MM.1S (cell line): ENCODE measurements at regions not wholly inside any gene's neighbourhood (a gene's known extent, or its start where the extent isn't known, plus 50 kb on each side); places are given as distances from the start of the nearest gene placed in this dataset.

Source experiments
- DNase-seq: peaks from one replicate; pipeline ENCODE4 v3.0.0-alpha.2; 2015
- H2AFZ ChIP-seq: fragments of 300-600 bp; sonication (generic); 2 replicates; pipeline ENCODE4 v1.6.0; 2016; ENCODE audit warnings: antibody characterized with exemption, low read length
- H3F3A ChIP-seq: fragments of 300-600 bp; sonication (generic); 2 replicates; pipeline ENCODE4 v1.6.1; 2016; ENCODE audit warnings: mild to moderate bottlenecking, antibody characterized with exemption, low read length, moderate library complexity, mixed read lengths; ENCODE audit not compliant: insufficient read depth
- H3K27ac ChIP-seq: fragments of 300-600 bp; sonication (generic); 2 replicates; pipeline ENCODE4 v1.5.1; 2016; ENCODE audit warnings: mild to moderate bottlenecking, low read length
- H3K27me3 ChIP-seq: fragments of 300-600 bp; sonication (generic); replicated peaks from 2 replicates; pipeline ENCODE4 v1.6.0; 2016; ENCODE audit warnings: low read length; ENCODE audit not compliant: insufficient read depth
- H3K36me3 ChIP-seq: fragments of 300-600 bp; sonication (generic); replicated peaks from 2 replicates; pipeline ENCODE4 v1.6.1; 2016; ENCODE audit warnings: mild to moderate bottlenecking, low read length, mixed read lengths; ENCODE audit not compliant: insufficient read depth
- H3K4me1 ChIP-seq: fragments of 300-600 bp; sonication (generic); 2 replicates; pipeline ENCODE4 v1.6.1; 2016; ENCODE audit warnings: low read length, mixed read lengths
- H3K4me2 ChIP-seq: fragments of 300-600 bp; sonication (generic); 2 replicates; pipeline ENCODE4 v1.6.0; 2016; ENCODE audit warnings: low read depth, low read length
- H3K4me3 ChIP-seq: fragments of 300-600 bp; sonication (generic); 2 replicates; pipeline ENCODE4 v1.5.1; 2016; ENCODE audit warnings: low read length, mixed read lengths
- H3K79me2 ChIP-seq: fragments of 300-600 bp; sonication (generic); 2 replicates; pipeline ENCODE4 v1.6.1; 2016; ENCODE audit warnings: mixed run types, low read length, mixed read lengths
- H3K9ac ChIP-seq: fragments of 300-600 bp; sonication (generic); 2 replicates; pipeline ENCODE4 v1.6.1; 2016; ENCODE audit warnings: low read length, mixed read lengths
- H3K9me2 ChIP-seq: fragments of 300-600 bp; sonication (generic); replicated peaks from 2 replicates; pipeline ENCODE4 v1.6.1; 2016; ENCODE audit warnings: mild to moderate bottlenecking, low read length, mixed read lengths; ENCODE audit not compliant: insufficient read depth
- H3K9me3 ChIP-seq: fragments of 300-600 bp; sonication (generic); replicated peaks from 2 replicates; pipeline ENCODE4 v1.6.1; 2016; ENCODE audit warnings: mild to moderate bottlenecking, low read length, mixed read lengths; ENCODE audit not compliant: insufficient read depth
- H4K20me1 ChIP-seq: fragments of 300-600 bp; sonication (generic); 2 replicates; pipeline ENCODE4 v1.6.1; 2016; ENCODE audit warnings: mild to moderate bottlenecking, low read length, moderate library complexity, mixed read lengths; ENCODE audit not compliant: insufficient read depth
- EZH2 ChIP-seq: fragments of 300-600 bp; sonication (generic); optimal IDR thresholded peaks from 2 replicates; pipeline ENCODE3; 2017; ENCODE audit warnings: low read depth, mild to moderate bottlenecking, antibody characterized with exemption, low read length, mixed read lengths
- EZH2phosphoT487 ChIP-seq: fragments of 300-600 bp; sonication (generic); IDR thresholded peaks from 2 replicates; pipeline ENCODE4 v1.6.1; 2018; ENCODE audit warnings: antibody characterized with exemption, low read length
- TF ChIP-seq, protein P1 (sequence below): fragments of 300-600 bp; sonication (generic); IDR thresholded peaks from 2 replicates; pipeline ENCODE4 v1.5.1; 2016; ENCODE audit warnings: antibody characterized with exemption, low read length, mixed read lengths

DNA sequence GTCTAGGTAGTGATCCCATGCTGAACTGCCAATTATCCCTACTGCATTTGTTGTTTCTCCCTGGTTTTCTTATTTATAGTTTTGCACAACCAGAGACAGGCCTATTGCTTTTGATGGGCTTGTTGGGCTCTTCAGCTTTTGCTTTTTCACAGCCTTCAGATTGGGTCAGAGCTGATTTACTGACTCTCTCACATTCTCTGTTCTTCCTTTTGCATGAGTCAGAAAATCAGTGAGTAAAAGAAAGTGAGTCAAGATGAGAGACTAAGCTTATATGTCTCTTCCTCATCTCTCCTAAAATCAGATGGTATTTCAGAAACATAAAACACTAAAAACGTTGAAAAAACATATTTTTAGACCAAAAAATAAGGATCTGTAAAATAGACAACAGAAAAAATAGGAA is 1135.4 kb downstream of the XPNPEP1 start:
- no peaks in the 10 kb centered on the region for H3K9me2 ChIP-seq
- no peaks in the 10 kb centered on the region for H3K36me3 ChIP-seq
- no peak for TF ChIP-seq EZH2
- TF ChIP-seq, protein P1, sequence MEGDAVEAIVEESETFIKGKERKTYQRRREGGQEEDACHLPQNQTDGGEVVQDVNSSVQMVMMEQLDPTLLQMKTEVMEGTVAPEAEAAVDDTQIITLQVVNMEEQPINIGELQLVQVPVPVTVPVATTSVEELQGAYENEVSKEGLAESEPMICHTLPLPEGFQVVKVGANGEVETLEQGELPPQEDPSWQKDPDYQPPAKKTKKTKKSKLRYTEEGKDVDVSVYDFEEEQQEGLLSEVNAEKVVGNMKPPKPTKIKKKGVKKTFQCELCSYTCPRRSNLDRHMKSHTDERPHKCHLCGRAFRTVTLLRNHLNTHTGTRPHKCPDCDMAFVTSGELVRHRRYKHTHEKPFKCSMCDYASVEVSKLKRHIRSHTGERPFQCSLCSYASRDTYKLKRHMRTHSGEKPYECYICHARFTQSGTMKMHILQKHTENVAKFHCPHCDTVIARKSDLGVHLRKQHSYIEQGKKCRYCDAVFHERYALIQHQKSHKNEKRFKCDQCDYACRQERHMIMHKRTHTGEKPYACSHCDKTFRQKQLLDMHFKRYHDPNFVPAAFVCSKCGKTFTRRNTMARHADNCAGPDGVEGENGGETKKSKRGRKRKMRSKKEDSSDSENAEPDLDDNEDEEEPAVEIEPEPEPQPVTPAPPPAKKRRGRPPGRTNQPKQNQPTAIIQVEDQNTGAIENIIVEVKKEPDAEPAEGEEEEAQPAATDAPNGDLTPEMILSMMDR, result no peak
- TF ChIP-seq EZH2phosphoT487, result no peak
- H3K79me2 ChIP-seq, result no peaks in the 10 kb centered on the region
- no peak overlapping the region for H3K27ac ChIP-seq
- H3K4me1 ChIP-seq, result no peaks in the 10 kb centered on the region
- no peaks in the 10 kb centered on the region for H3K27me3 ChIP-seq
- no peak for DNase-seq
- H2AFZ ChIP-seq, result no peak overlapping the region
- no peaks in the 10 kb centered on the region for H3F3A ChIP-seq
- H3K4me3 ChIP-seq, result no peak overlapping the region
- H3K9me3 ChIP-seq, result no peaks in the 10 kb centered on the region
- H3K9ac ChIP-seq, result no peak overlapping the region
- H3K4me2 ChIP-seq, result no peak overlapping the region
- H4K20me1 ChIP-seq, result no peaks in the 10 kb centered on the region

DNA sequence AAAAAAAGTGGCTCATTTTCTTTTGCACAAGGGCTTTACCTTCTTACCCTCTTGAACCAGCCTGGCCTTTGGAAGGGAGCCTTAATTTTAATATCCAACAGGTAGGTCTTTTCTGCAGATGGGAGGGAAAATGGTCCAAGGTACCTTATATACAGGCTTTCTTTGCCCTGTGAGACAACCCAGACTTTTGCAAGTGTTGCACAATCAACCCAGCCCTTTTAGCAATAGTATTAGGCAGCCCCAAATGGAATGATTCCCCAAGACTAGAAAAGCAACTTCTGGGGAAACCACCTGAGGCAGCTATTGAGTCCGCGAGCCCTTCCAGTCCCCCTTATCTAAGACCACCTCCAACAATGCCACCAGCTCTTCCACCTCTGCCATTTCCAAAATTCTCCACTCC is 1138.3 kb downstream of the XPNPEP1 start:
- Histone ChIP-seq H3K27me3 (no peaks in the 10 kb centered on the region), H3K4me1 (no peaks in the 10 kb centered on the region), H3K79me2 (no peaks in the 10 kb centered on the region), H2AFZ (no peak overlapping the region), H3K4me2 (no peak overlapping the region), H3K27ac (no peak overlapping the region), H4K20me1 (no peaks in the 10 kb centered on the region), H3K4me3 (no peak overlapping the region), H3K36me3 (no peaks in the 10 kb centered on the region), H3K9me3 (no peaks in the 10 kb centered on the region), H3K9ac (no peak overlapping the region), H3K9me2 (no peaks in the 10 kb centered on the region), H3F3A (no peaks in the 10 kb centered on the region)
- DNase-seq, result no peak
- TF ChIP-seq EZH2 (no peak), EZH2phosphoT487 (no peak)
- TF ChIP-seq, protein P1, result no peak

DNA sequence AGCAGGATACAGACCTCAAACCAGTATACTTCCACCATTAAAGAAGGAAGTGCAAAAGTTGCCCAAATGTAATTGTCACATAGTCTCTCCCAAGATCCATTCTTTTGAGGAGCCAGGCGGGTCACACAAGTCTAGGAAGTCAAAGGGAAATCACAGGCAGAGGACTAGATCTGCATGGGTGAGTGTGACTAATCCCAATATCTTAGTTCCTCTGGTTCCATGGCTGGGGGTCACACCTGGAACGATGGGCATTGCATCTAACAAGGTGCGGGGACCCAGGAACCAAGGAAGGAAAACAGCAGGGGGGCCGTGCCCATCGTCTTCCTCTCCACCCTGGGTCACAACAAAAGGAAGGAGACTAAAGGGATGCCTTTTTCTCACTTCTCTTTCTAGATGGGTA is 1138.8 kb downstream of the XPNPEP1 start:
- Histone ChIP-seq H2AFZ (no peak overlapping the region), H3K9me2 (no peaks in the 10 kb centered on the region), H3K27ac (no peak overlapping the region), H3F3A (no peaks in the 10 kb centered on the region), H3K36me3 (no peaks in the 10 kb centered on the region), H3K27me3 (no peaks in the 10 kb centered on the region), H3K9me3 (no peaks in the 10 kb centered on the region), H3K4me3 (no peak overlapping the region), H3K4me1 (no peaks in the 10 kb centered on the region), H3K4me2 (no peak overlapping the region), H3K9ac (no peak overlapping the region), H4K20me1 (no peaks in the 10 kb centered on the region), H3K79me2 (no peaks in the 10 kb centered on the region)
- no peak for DNase-seq
- TF ChIP-seq, protein P1, result no peak
- TF ChIP-seq EZH2phosphoT487, result no peak
- TF ChIP-seq EZH2, result no peak
